ENCODE measurements at regions not wholly inside any gene's neighbourhood (a gene's known extent, or its start where the extent isn't known, plus 50 kb on each side); places are given as distances from the start of the nearest gene placed in this dataset.

GRCh38 chr5:149432376-149432775 lies 53.3 kb upstream of the IL17B start:
- ATAC-seq, result no peak

More at GRCh38 chr5:149432376-149432775, 53.3 kb upstream of the IL17B start:
- no peak for TF ChIP-seq ZFP30 (CRISPR knock-in tag; IDR thresholded peaks at IDR 0.05)
- TF ChIP-seq ESRRG (CRISPR knock-in tag; IDR thresholded peaks at IDR 0.05), result no peak
- TF ChIP-seq ZFP3 (CRISPR knock-in tag; IDR thresholded peaks at IDR 0.05), result no peak
- TF ChIP-seq CSDC2 (CRISPR knock-in tag; IDR thresholded peaks at IDR 0.05), result no peak
- TF ChIP-seq BACH2 (CRISPR knock-in tag; IDR thresholded peaks at IDR 0.05; ENCODE audit: borderline replicate concordance), result no peak
- TF ChIP-seq TOX (CRISPR knock-in tag; IDR thresholded peaks at IDR 0.05; ENCODE audit: borderline replicate concordance), result no peak
- TF ChIP-seq ISL1 (CRISPR knock-in tag; IDR thresholded peaks at IDR 0.05), result no peak
- no peak for TF ChIP-seq ZNF70 (CRISPR knock-in tag; IDR thresholded peaks at IDR 0.05)
- TF ChIP-seq TCF4 (CRISPR knock-in tag; IDR thresholded peaks at IDR 0.05; ENCODE audit: borderline replicate concordance), result no peak
- TF ChIP-seq PATZ1 (CRISPR knock-in tag; IDR thresholded peaks at IDR 0.05; ENCODE audit: borderline replicate concordance), result no peak
- no peak for TF ChIP-seq CREB5 (CRISPR knock-in tag; IDR thresholded peaks at IDR 0.05; ENCODE audit: low read depth)
- TF ChIP-seq TSHZ2 (CRISPR knock-in tag; IDR thresholded peaks at IDR 0.05), result no peak
- TF ChIP-seq POU6F1 (CRISPR knock-in tag; IDR thresholded peaks at IDR 0.05; ENCODE audit: borderline replicate concordance, low read depth), result no peak
- TF ChIP-seq ZNF565 (CRISPR knock-in tag; conservative IDR thresholded peaks at IDR 0.05; ENCODE audit: low read depth), result no peak
- TF ChIP-seq CSRNP3 (CRISPR knock-in tag; IDR thresholded peaks at IDR 0.05), result no peak
- no peak for TF ChIP-seq SNAI2 (CRISPR knock-in tag; IDR thresholded peaks at IDR 0.05)
- TF ChIP-seq RARB (CRISPR knock-in tag; IDR thresholded peaks at IDR 0.05), result no peak
- no peak for TF ChIP-seq GLIS3 (CRISPR knock-in tag; IDR thresholded peaks at IDR 0.05)

Data from SK-N-SH treated with all-trans-retinoic acid at 6 μM for 48 hours (cell line).